ENCODE measurements at regions not wholly inside any gene's neighbourhood (a gene's known extent, or its start where the extent isn't known, plus 50 kb on each side); places are given as distances from the start of the nearest gene placed in this dataset.

DNA sequence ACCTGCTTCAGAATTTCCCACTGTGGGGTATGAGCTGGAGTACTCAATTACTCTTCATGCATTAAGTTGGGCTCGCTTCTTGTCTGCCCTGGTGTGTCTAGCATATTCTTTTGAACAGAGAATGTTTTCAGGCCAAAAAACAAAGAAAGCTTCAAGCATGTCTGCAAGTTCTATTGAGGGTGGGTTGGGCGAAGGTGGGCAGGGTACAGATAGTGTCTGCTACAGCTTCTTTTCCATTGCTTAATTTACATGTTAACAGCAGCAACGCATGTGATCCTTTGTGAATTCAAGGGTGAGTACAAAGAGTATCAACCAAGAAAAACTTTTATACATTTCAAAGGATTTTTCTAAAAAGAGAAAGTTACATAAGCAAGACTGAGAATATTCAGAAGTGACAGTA, 406.5 kb downstream of the IRS2 start:
- H3K36me3 ChIP-seq (ENCODE audit: insufficient read depth), result no peaks in the 10 kb centered on the region
- no peaks in the 10 kb centered on the region for H3K4me1 ChIP-seq (ENCODE audit: low read depth, poor library complexity, severe bottlenecking)
- no peaks in the 10 kb centered on the region for H3K79me2 ChIP-seq (ENCODE audit: insufficient read depth, low read depth)
- H3K4me2 ChIP-seq, result no peak overlapping the region
- no peaks in the 10 kb centered on the region for H4K20me1 ChIP-seq (ENCODE audit: insufficient read depth)
- H3K27me3 ChIP-seq (ENCODE audit: insufficient read depth, low read depth), result no peaks in the 10 kb centered on the region
- no peak overlapping the region for H3K4me3 ChIP-seq (IDR thresholded peaks at IDR 0.05; ENCODE audit: insufficient read depth, low read depth, low read length)
- TF ChIP-seq, protein P1, sequence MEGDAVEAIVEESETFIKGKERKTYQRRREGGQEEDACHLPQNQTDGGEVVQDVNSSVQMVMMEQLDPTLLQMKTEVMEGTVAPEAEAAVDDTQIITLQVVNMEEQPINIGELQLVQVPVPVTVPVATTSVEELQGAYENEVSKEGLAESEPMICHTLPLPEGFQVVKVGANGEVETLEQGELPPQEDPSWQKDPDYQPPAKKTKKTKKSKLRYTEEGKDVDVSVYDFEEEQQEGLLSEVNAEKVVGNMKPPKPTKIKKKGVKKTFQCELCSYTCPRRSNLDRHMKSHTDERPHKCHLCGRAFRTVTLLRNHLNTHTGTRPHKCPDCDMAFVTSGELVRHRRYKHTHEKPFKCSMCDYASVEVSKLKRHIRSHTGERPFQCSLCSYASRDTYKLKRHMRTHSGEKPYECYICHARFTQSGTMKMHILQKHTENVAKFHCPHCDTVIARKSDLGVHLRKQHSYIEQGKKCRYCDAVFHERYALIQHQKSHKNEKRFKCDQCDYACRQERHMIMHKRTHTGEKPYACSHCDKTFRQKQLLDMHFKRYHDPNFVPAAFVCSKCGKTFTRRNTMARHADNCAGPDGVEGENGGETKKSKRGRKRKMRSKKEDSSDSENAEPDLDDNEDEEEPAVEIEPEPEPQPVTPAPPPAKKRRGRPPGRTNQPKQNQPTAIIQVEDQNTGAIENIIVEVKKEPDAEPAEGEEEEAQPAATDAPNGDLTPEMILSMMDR (conservative IDR thresholded peaks at IDR 0.05; ENCODE audit: low read depth, low read length), result no peak
- H3K9ac ChIP-seq, result no peak overlapping the region
- no peak overlapping the region for H3K27ac ChIP-seq
- no peak overlapping the region for H2AFZ ChIP-seq (ENCODE audit: low read depth)

DNA sequence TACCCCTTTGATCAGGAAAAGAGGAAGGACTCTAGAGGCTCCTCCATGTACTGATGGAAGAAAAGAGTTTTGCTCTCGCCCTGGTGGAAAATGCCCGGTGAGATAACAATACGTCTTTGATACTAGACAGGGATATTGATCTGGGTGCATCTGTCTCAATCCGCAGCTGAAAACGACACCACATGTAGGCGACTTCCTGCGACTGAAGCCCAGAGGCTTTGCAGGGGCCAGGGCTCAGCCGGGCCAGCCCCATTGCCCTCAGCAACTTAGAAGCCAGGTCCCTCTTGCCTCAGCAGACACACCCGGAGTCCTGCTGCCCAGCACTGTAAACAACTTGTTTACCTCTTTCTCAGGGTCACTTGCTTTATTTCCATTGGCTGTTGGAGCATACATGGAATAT, 409.4 kb downstream of the IRS2 start:
- Histone ChIP-seq H3K4me1 (ENCODE audit: low read depth, poor library complexity, severe bottlenecking) (no peaks in the 10 kb centered on the region), H3K79me2 (ENCODE audit: insufficient read depth, low read depth) (no peaks in the 10 kb centered on the region), H2AFZ (ENCODE audit: low read depth) (no peak overlapping the region), H3K27ac (no peak overlapping the region), H4K20me1 (ENCODE audit: insufficient read depth) (no peaks in the 10 kb centered on the region), H3K9ac (no peak overlapping the region), H3K27me3 (ENCODE audit: insufficient read depth, low read depth) (no peaks in the 10 kb centered on the region), H3K36me3 (ENCODE audit: insufficient read depth) (no peaks in the 10 kb centered on the region), H3K4me2 (no peak overlapping the region), H3K4me3 (IDR thresholded peaks at IDR 0.05; ENCODE audit: insufficient read depth, low read depth, low read length) (no peak overlapping the region)
- TF ChIP-seq, protein P1 (conservative IDR thresholded peaks at IDR 0.05; ENCODE audit: low read depth, low read length), result no peak

DNA sequence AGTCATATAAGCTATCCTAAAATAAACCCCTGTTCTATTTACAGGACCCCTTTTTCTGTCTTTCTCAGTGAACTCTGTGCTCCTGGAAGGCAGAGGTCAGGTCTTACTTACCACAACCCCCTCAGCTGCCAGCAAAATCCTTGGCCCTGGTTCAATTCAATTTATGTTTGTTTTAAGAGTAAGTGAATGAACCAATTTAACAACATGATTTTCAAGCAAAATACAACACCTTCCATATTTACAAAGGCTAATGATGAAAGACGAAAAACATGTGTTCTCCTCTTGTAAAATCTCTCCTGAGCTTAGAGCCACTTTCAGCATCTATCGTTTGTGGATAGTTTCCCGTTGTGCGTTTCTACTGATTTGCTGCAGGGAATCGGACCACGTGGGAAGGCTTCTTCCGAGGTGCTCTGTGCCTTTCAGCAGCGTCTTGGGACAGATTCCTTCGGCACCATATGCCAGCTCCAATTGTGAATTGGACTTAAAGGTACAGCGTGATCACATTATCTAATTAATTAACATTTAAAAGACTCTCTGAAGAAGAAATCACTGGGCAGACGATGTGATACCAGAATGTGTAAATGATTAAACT, 411.7 kb downstream of the IRS2 start:
- Histone ChIP-seq H3K27me3 (ENCODE audit: insufficient read depth, low read depth) (no peaks in the 10 kb centered on the region), H3K4me3 (IDR thresholded peaks at IDR 0.05; ENCODE audit: insufficient read depth, low read depth, low read length) (no peak overlapping the region), H3K27ac (no peak overlapping the region), H3K4me2 (no peak overlapping the region), H4K20me1 (ENCODE audit: insufficient read depth) (no peaks in the 10 kb centered on the region), H3K79me2 (ENCODE audit: insufficient read depth, low read depth) (no peaks in the 10 kb centered on the region), H3K9ac (no peak overlapping the region), H2AFZ (ENCODE audit: low read depth) (no peak overlapping the region), H3K36me3 (ENCODE audit: insufficient read depth) (no peaks in the 10 kb centered on the region), H3K4me1 (ENCODE audit: low read depth, poor library complexity, severe bottlenecking) (no peaks in the 10 kb centered on the region)
- TF ChIP-seq, protein P1 (conservative IDR thresholded peaks at IDR 0.05; ENCODE audit: low read depth, low read length), result no peak

DNA sequence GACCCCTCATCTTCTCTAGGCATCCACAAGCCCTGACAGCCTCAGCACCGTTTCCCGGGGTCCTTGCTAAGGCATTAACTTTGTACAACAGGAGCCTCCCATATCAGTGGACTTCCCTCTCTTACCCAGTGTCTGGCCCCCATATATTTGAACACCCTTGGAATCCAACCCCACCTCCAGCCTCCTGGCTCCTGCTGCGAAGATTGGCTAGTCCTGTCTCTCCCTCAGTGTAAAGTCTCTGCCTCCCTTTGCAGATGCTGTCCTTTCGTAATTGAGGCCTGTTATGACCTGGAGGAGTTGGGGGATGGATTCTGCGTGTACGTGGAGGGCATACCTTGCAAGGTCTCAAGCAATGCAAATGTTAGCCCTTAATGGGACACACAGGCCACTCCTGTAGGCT, 413.7 kb downstream of the IRS2 start:
- no peaks in the 10 kb centered on the region for H3K4me1 ChIP-seq (ENCODE audit: low read depth, poor library complexity, severe bottlenecking)
- H2AFZ ChIP-seq (ENCODE audit: low read depth), result no peak overlapping the region
- no peaks in the 10 kb centered on the region for H3K36me3 ChIP-seq (ENCODE audit: insufficient read depth)
- no peak overlapping the region for H3K4me3 ChIP-seq (IDR thresholded peaks at IDR 0.05; ENCODE audit: insufficient read depth, low read depth, low read length)
- H4K20me1 ChIP-seq (ENCODE audit: insufficient read depth), result no peaks in the 10 kb centered on the region
- no peak overlapping the region for H3K4me2 ChIP-seq
- H3K27ac ChIP-seq, result no peak overlapping the region
- no peaks in the 10 kb centered on the region for H3K27me3 ChIP-seq (ENCODE audit: insufficient read depth, low read depth)
- no peak overlapping the region for H3K9ac ChIP-seq
- TF ChIP-seq, protein P1 (conservative IDR thresholded peaks at IDR 0.05; ENCODE audit: low read depth, low read length), result no peak
- H3K79me2 ChIP-seq (ENCODE audit: insufficient read depth, low read depth), result no peaks in the 10 kb centered on the region
